Breast epithelium (tissue), 3 donors: ENCODE measurements at regions not wholly inside any gene's neighbourhood (a gene's known extent, or its start where the extent isn't known, plus 50 kb on each side); places are given as distances from the start of the nearest gene placed in this dataset.

Source experiments
- POLR2AphosphoS5 ChIP-seq, 3 donors: sonication (generic); formaldehyde crosslinking; IDR thresholded peaks; one replicate each; pipeline ENCODE4 v1.6.1; 2017; ENCODE audit warnings: antibody characterized with exemption in 3 of 3
- TF ChIP-seq, protein P1 (sequence below), 3 donors: fragments of 450-650 bp; IDR thresholded peaks; one replicate each; pipeline ENCODE4 v1.5.1; 2016 to 2017; ENCODE audit warnings: antibody characterized with exemption in 3 of 3, mild to moderate bottlenecking in 3 of 3, moderate library complexity in 3 of 3

DNA sequence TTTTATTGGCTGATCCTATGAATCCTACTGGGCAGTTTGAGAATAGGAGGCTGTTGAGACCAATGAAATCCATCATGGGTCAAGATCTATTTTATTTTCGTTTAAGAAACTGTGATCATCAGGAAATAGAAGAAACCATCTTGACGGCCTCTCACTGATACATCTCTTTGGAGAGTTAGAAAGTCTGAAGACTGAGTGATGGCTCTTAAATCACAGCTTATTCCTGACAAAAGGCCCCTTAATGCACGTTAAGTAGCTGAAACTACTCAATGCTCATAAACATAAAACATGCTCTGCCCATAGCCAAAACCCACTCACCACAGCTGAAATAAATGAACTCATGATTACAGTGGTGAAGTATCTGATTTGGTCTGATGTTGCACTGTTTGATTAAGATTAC, 784.5 kb upstream of the NEGR1 start:
- TF ChIP-seq, protein P1, sequence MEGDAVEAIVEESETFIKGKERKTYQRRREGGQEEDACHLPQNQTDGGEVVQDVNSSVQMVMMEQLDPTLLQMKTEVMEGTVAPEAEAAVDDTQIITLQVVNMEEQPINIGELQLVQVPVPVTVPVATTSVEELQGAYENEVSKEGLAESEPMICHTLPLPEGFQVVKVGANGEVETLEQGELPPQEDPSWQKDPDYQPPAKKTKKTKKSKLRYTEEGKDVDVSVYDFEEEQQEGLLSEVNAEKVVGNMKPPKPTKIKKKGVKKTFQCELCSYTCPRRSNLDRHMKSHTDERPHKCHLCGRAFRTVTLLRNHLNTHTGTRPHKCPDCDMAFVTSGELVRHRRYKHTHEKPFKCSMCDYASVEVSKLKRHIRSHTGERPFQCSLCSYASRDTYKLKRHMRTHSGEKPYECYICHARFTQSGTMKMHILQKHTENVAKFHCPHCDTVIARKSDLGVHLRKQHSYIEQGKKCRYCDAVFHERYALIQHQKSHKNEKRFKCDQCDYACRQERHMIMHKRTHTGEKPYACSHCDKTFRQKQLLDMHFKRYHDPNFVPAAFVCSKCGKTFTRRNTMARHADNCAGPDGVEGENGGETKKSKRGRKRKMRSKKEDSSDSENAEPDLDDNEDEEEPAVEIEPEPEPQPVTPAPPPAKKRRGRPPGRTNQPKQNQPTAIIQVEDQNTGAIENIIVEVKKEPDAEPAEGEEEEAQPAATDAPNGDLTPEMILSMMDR (IDR thresholded peaks at IDR 0.05), result no peak
- TF ChIP-seq POLR2AphosphoS5 (IDR thresholded peaks at IDR 0.05), result no peak
